CD4-positive, alpha-beta T cell treated with Interleukin-4 for 1 hour (primary cell): ENCODE measurements at regions not wholly inside any gene's neighbourhood (a gene's known extent, or its start where the extent isn't known, plus 50 kb on each side); places are given as distances from the start of the nearest gene placed in this dataset.

Experiments used
- DNase-seq, 2 donors: peaks; one replicate each; pipeline ENCODE4 v3.0.0-alpha.2; 2020 to 2022

GRCh38 chr12:97347956-97348355, 114.6 kb upstream of the RMST start:
- DNase-seq, result no peak

- no peak for DNase-seq
These were observed 104.2 kb upstream of the RMST start for GRCh38 chr12:97358361-97358760.

GRCh38 chr12:97359021-97359690, 103.4 kb upstream of the RMST start:
- DNase-seq, result no peak

- DNase-seq, result no peak
These were observed 98.9 kb upstream of the RMST start for GRCh38 chr12:97363693-97364092.

GRCh38 chr12:97368462-97369163, 94.0 kb upstream of the RMST start:
- DNase-seq, result no peak

- DNase-seq, result no peak
These were observed 87.3 kb upstream of the RMST start for GRCh38 chr12:97375310-97375709.

GRCh38 chr12:97380440-97380839, 82.2 kb upstream of the RMST start:
- no peak for DNase-seq

- DNase-seq, result no peak
These were observed 77.5 kb upstream of the RMST start for GRCh38 chr12:97385121-97385520.

- DNase-seq, result no peak
These were observed 76.4 kb upstream of the RMST start for GRCh38 chr12:97386133-97386581.

GRCh38 chr12:97387844-97388243, 74.8 kb upstream of the RMST start:
- DNase-seq, result no peak

GRCh38 chr12:97394657-97395056, 67.9 kb upstream of the RMST start:
- no peak for DNase-seq

- DNase-seq, result no peak
These were observed 65.6 kb upstream of the RMST start for GRCh38 chr12:97397008-97397407.

- DNase-seq, result no peak
These were observed 63.9 kb upstream of the RMST start for GRCh38 chr12:97398704-97399103.

- DNase-seq, result no peak
These were observed 58.5 kb upstream of the RMST start for GRCh38 chr12:97404093-97404492.

GRCh38 chr12:97404543-97404942, 58.1 kb upstream of the RMST start:
- DNase-seq, result no peak

- no peak for DNase-seq
These were observed 54.2 kb upstream of the RMST start for GRCh38 chr12:97408363-97408762.

- DNase-seq, result no peak
These were observed 51.3 kb upstream of the RMST start for GRCh38 chr12:97411341-97411740.
